ENCODE measurements at regions not wholly inside any gene's neighbourhood (a gene's known extent, or its start where the extent isn't known, plus 50 kb on each side); places are given as distances from the start of the nearest gene placed in this dataset.

- TF ChIP-seq POLR2A (IDR thresholded peaks at IDR 0.05) = no peak
- TF ChIP-seq, protein P1, sequence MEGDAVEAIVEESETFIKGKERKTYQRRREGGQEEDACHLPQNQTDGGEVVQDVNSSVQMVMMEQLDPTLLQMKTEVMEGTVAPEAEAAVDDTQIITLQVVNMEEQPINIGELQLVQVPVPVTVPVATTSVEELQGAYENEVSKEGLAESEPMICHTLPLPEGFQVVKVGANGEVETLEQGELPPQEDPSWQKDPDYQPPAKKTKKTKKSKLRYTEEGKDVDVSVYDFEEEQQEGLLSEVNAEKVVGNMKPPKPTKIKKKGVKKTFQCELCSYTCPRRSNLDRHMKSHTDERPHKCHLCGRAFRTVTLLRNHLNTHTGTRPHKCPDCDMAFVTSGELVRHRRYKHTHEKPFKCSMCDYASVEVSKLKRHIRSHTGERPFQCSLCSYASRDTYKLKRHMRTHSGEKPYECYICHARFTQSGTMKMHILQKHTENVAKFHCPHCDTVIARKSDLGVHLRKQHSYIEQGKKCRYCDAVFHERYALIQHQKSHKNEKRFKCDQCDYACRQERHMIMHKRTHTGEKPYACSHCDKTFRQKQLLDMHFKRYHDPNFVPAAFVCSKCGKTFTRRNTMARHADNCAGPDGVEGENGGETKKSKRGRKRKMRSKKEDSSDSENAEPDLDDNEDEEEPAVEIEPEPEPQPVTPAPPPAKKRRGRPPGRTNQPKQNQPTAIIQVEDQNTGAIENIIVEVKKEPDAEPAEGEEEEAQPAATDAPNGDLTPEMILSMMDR (IDR thresholded peaks at IDR 0.05) = no peak
- Histone ChIP-seq H3K9me3 (no peaks in the 10 kb centered on the region), H3K4me3 (replicated peaks in 1 of 3) (no peak overlapping the region), H3K4me1 (no peaks in the 10 kb centered on the region), H3K27ac (no peak overlapping the region), H3K36me3 (no peaks in the 10 kb centered on the region), H3K27me3 (no peaks in the 10 kb centered on the region)
- WGBS, 2 donors = 76 to 77% methylated on average over 8 to 9 of the region's 9 CpGs
- intact Hi-C loops (cut with DNase I) = no loop called here
- DNase-seq = no peak
Measured at GRCh38 chr1:30328401-30329262, 394.8 kb downstream of the MATN1 start.

DNA sequence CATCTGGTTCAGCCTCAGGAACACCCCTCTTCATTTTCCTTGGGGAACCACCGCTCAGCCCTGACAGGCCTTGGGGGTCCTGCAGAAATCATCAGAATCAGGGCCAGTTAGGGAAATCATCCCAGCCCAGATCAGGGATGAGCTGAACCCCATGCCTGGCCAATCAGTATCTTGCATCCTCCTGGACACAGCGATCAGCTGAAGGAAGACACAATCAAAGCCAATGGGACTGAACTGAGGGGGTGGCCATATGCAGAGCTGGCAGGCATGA is 395.4 kb downstream of the MATN1 start:
- 91 to 94% methylated on average over 2 of the region's 2 CpGs for WGBS, 2 donors
- H3K27me3 ChIP-seq = no peaks in the 10 kb centered on the region

DNA sequence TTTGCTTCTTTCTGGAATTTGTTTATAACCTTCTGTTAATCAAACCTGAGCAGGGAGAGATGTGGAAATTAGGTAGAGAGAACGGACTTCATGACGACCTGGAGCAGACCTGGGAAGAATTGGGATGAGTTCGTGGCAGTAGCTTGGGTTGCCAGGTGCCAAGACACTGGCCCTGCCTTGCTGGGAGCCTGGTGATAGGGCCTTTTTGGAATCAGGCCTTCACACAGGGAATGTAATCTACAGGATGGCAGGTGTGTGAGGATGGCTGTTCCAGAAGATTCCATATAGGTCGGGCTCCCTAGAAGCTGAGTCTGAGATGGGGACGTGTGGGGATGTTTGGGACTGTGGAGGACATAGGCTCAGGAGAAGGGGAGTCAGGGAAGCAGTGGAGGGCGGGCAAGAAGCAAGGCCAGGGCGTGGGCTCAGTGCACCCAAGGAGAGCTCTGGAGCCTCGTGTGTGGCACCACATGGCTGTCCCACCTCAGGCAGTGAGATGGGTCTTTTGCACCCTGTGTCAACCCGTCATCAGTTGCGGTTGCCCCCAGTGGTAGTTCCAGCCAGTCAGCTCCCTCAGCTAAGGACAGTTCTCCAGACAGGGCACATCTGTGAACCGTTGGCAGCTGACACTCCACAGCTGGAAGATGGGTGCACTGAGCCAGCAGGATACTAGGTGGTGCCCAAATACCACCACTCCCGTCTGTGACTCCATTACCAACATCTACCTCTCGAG is 395.9 kb downstream of the MATN1 start:
- Histone ChIP-seq H3K9me3 (no peaks in the 10 kb centered on the region), H3K27me3 (no peaks in the 10 kb centered on the region), H3K4me1 (no peaks in the 10 kb centered on the region), H3K27ac (no peak overlapping the region), H3K4me3 (replicated peaks in 1 of 3) (no peak overlapping the region), H3K36me3 (no peaks in the 10 kb centered on the region)
- intact Hi-C loops (cut with DNase I) = no loop called here
- WGBS, 2 donors = 79 to 84% methylated on average over 11 to 13 of the region's 13 CpGs
- TF ChIP-seq, protein P1 (IDR thresholded peaks at IDR 0.05) = no peak
- TF ChIP-seq POLR2A (IDR thresholded peaks at IDR 0.05) = no peak
- DNase-seq = no peak

More for the DNA sequence above, 395.4 kb downstream of the MATN1 start:
- Histone ChIP-seq H3K4me3 (replicated peaks in 1 of 3) (no peak overlapping the region), H3K27ac (no peak overlapping the region), H3K9me3 (no peaks in the 10 kb centered on the region), H3K36me3 (no peaks in the 10 kb centered on the region), H3K4me1 (no peaks in the 10 kb centered on the region)
- DNase-seq = no peak
- no peak for TF ChIP-seq POLR2A (IDR thresholded peaks at IDR 0.05)
- TF ChIP-seq, protein P1 (IDR thresholded peaks at IDR 0.05) = no peak
- intact Hi-C loops (cut with DNase I) = no loop called here

- H3K27ac ChIP-seq = no peak overlapping the region
- no peaks in the 10 kb centered on the region for H3K36me3 ChIP-seq
- no peaks in the 10 kb centered on the region for H3K4me1 ChIP-seq
- no peaks in the 10 kb centered on the region for H3K27me3 ChIP-seq
- intact Hi-C loops (cut with DNase I) = no loop called here
- H3K4me3 ChIP-seq (replicated peaks in 1 of 3) = no peak overlapping the region
- DNase-seq = no peak
- WGBS, 2 donors = 63 to 77% methylated on average over 6 of the region's 6 CpGs
- H3K9me3 ChIP-seq = no peaks in the 10 kb centered on the region
- TF ChIP-seq POLR2A (IDR thresholded peaks at IDR 0.05) = no peak
- TF ChIP-seq, protein P1 (IDR thresholded peaks at IDR 0.05) = no peak
Measured at GRCh38 chr1:30325999-30326398, 397.4 kb downstream of the MATN1 start.

All from thyroid gland (tissue), 4 donors.